ENCODE measurements at regions not wholly inside any gene's neighbourhood (a gene's known extent, or its start where the extent isn't known, plus 50 kb on each side); places are given as distances from the start of the nearest gene placed in this dataset.

GRCh38 chr3:6216135-6217026, 644.5 kb upstream of the GRM7 start:
- ATAC-seq: no peak
- DNase-seq (ENCODE audit: missing footprints): no peak
- intact Hi-C loops (cut with DNase I): no loop called here

- ATAC-seq (no peak), DNase-seq (ENCODE audit: missing footprints) (no peak)
- intact Hi-C loops (cut with DNase I): no loop called here
These were observed 640.5 kb upstream of the GRM7 start for GRCh38 chr3:6220447-6220846.

- DNase-seq (ENCODE audit: missing footprints): no peak
- intact Hi-C loops (cut with DNase I): no loop called here
- no peak for ATAC-seq
These were observed 638.8 kb upstream of the GRM7 start for GRCh38 chr3:6222069-6222468.

GRCh38 chr3:6223572-6223971, 637.3 kb upstream of the GRM7 start:
- ATAC-seq: no peak
- intact Hi-C loops (cut with DNase I): no loop called here
- no peak for DNase-seq (ENCODE audit: missing footprints)

GRCh38 chr3:6228958-6229683, 631.8 kb upstream of the GRM7 start:
- no peak for ATAC-seq
- no peak for DNase-seq (ENCODE audit: missing footprints)
- intact Hi-C loops (cut with DNase I): no loop called here

GRCh38 chr3:6229778-6230410, 631.0 kb upstream of the GRM7 start:
- intact Hi-C loops (cut with DNase I): no loop called here
- no peak for DNase-seq (ENCODE audit: missing footprints)
- ATAC-seq: no peak

- ATAC-seq (no peak), DNase-seq (ENCODE audit: missing footprints) (no peak)
- intact Hi-C loops (cut with DNase I): no loop called here
These were observed 618.8 kb upstream of the GRM7 start for GRCh38 chr3:6242104-6242503.

GRCh38 chr3:6248528-6248927, 612.4 kb upstream of the GRM7 start:
- intact Hi-C loops (cut with DNase I): no loop called here
- DNase-seq (ENCODE audit: missing footprints) (no peak), ATAC-seq (no peak)

GRCh38 chr3:6249679-6250078, 611.2 kb upstream of the GRM7 start:
- intact Hi-C loops (cut with DNase I): no loop called here
- ATAC-seq: no peak

GRCh38 chr3:6250167-6250566, 610.7 kb upstream of the GRM7 start:
- ATAC-seq (no peak), DNase-seq (ENCODE audit: missing footprints) (no peak)
- intact Hi-C loops (cut with DNase I): no loop called here

More at GRCh38 chr3:6249679-6250078, 611.2 kb upstream of the GRM7 start:
- no peak for DNase-seq (ENCODE audit: missing footprints)

GRCh38 chr3:6251612-6252400, 609.1 kb upstream of the GRM7 start:
- ATAC-seq: no peak
- intact Hi-C loops (cut with DNase I): no loop called here

GRCh38 chr3:6254490-6254889, 606.4 kb upstream of the GRM7 start:
- intact Hi-C loops (cut with DNase I): no loop called here
- DNase-seq (ENCODE audit: missing footprints) (no peak), ATAC-seq (no peak)

More at GRCh38 chr3:6251612-6252400, 609.1 kb upstream of the GRM7 start:
- DNase-seq (ENCODE audit: missing footprints): no peak

GRCh38 chr3:6255229-6255628, 605.7 kb upstream of the GRM7 start:
- ATAC-seq: no peak
- intact Hi-C loops (cut with DNase I): no loop called here
- no peak for DNase-seq (ENCODE audit: missing footprints)

- DNase-seq (ENCODE audit: missing footprints) (no peak), ATAC-seq (no peak)
- intact Hi-C loops (cut with DNase I): loop anchor here (2.0 kb wide), 1 partner anchor 40 kb away; no protein-coding TSS in a partner anchor
These were observed 600.2 kb upstream of the GRM7 start for GRCh38 chr3:6260551-6261191.

- no peak for ATAC-seq
- DNase-seq (ENCODE audit: missing footprints): no peak
- intact Hi-C loops (cut with DNase I): no loop called here
These were observed 598.9 kb upstream of the GRM7 start for GRCh38 chr3:6262010-6262409.

GRCh38 chr3:6264036-6264435, 596.9 kb upstream of the GRM7 start:
- DNase-seq (ENCODE audit: missing footprints) (no peak), ATAC-seq (no peak)
- intact Hi-C loops (cut with DNase I): no loop called here

- no peak for DNase-seq (ENCODE audit: missing footprints)
- ATAC-seq: no peak
- intact Hi-C loops (cut with DNase I): no loop called here
These were observed 596.0 kb upstream of the GRM7 start for GRCh38 chr3:6264906-6265305.

- intact Hi-C loops (cut with DNase I): no loop called here
- no peak for DNase-seq (ENCODE audit: missing footprints)
- ATAC-seq: no peak
These were observed 594.8 kb upstream of the GRM7 start for GRCh38 chr3:6266135-6266534.

Measured in Right ventricle myocardium inferior (tissue), 1 donor.